Stomach smooth muscle (tissue), 2 donors: ENCODE measurements at regions not wholly inside any gene's neighbourhood (a gene's known extent, or its start where the extent isn't known, plus 50 kb on each side); places are given as distances from the start of the nearest gene placed in this dataset.
"Not testable (repeated sequence)": the region's sequence is repeated elsewhere in the genome, so short reads cannot be mapped to it uniquely, and the experiment has no call there.

Experiments used
- H3K27ac ChIP-seq: one replicate; pipeline ENCODE4 v1.7.0; 2013; ENCODE audit warnings: mild to moderate bottlenecking, low read length, inconsistent platforms
- H3K27me3 ChIP-seq, 2 donors: one replicate each; pipeline ENCODE4 v1.7.0; 2013; ENCODE audit warnings: low read length in 2 of 2; ENCODE audit not compliant: insufficient read depth in 2 of 2, control insufficient read depth in 1 of 2
- H3K36me3 ChIP-seq, 2 donors: one replicate each; pipeline ENCODE4 v1.7.0; 2013; ENCODE audit warnings: low read length in 2 of 2; ENCODE audit not compliant: control insufficient read depth in 2 of 2, insufficient read depth in 2 of 2
- H3K4me1 ChIP-seq: one replicate; pipeline ENCODE4 v1.7.0; 2013; ENCODE audit warnings: low read length; ENCODE audit not compliant: control insufficient read depth, insufficient read depth
- H3K4me3 ChIP-seq, 2 donors: one replicate each; pipeline ENCODE4 v1.7.0; 2013; ENCODE audit warnings: low read length in 2 of 2
- H3K9ac ChIP-seq, 2 donors: one replicate each; pipeline ENCODE4 v1.7.0; 2013; ENCODE audit warnings: low read length in 2 of 2, mild to moderate bottlenecking in 1 of 2
- H3K9me3 ChIP-seq, 2 donors: one replicate each; pipeline ENCODE4 v1.7.0; 2013; ENCODE audit warnings: low read length in 2 of 2; ENCODE audit not compliant: control insufficient read depth in 2 of 2
- donor health status: healthy.
- donor health status: Pancreatic carcinoma.

DNA sequence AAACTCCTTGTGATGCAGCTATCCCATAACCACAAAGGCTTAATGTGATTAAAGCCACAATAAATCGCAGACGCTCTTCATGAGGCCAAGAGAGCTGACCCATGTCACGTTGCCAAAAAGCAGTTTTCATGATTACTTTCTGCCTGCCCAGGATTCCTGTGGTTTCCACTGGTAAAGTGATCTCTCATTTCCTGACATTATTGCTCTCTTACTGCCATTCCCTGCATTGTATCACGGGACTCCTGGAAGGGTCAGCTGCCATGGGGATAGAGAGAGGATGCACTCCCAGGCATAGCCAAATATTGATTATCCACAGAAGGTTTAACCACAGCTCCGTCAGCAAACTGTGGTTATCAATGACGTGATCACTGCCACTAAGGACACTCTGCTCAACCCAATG is 103.8 kb upstream of the SLC1A3 start:
- Histone ChIP-seq H3K9ac (no peak overlapping the region), H3K9me3 (no peaks in the 10 kb centered on the region), H3K4me1 (peaks cover 3% of the 10 kb centered on the region), H3K36me3 (no peaks in the 10 kb centered on the region), H3K4me3 (no peak overlapping the region), H3K27ac (no peak overlapping the region), H3K27me3 (no peaks in the 10 kb centered on the region)

DNA sequence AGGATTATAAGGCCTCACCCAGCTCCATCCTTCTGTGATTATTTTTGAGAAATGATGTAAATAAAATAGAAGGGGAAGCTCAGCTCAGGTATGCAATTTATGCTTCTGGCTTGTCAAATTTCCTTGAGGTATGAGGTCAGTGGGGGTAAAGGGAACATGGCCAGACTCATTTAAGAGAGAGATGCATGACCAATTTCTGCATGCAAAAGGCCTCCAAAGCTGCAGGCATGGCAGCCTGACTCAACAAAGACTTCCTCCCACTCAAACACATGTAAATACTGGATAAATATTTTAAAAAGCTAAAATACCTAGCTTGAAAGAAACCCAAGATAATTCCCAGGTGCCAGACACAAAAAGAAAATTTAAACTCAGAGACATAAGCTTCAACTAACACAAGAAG is 101.4 kb upstream of the SLC1A3 start:
- Histone ChIP-seq H3K4me3 (no peak overlapping the region), H3K27me3 (no peaks in the 10 kb centered on the region), H3K9me3 (no peaks in the 10 kb centered on the region), H3K4me1 (peaks cover 3% of the 10 kb centered on the region), H3K36me3 (no peaks in the 10 kb centered on the region), H3K9ac (no peak overlapping the region), H3K27ac (peak overlapping the region; percentile 31)

GRCh38 chr5:36507332-36507952 is 99.0 kb upstream of the SLC1A3 start:
- Histone ChIP-seq H3K27me3 (no peaks in the 10 kb centered on the region), H3K9me3 (no peaks in the 10 kb centered on the region), H3K4me1 (peaks cover 3% of the 10 kb centered on the region), H3K4me3 (no peak overlapping the region), H3K36me3 (no peaks in the 10 kb centered on the region), H3K27ac (no peak overlapping the region), H3K9ac (no peak overlapping the region)

GRCh38 chr5:36508331-36508730 is 98.1 kb upstream of the SLC1A3 start:
- not testable (repeated sequence) for H3K9me3 ChIP-seq, H3K9ac ChIP-seq, H3K4me3 ChIP-seq, H3K4me1 ChIP-seq, H3K36me3 ChIP-seq, H3K27me3 ChIP-seq, H3K27ac ChIP-seq

- H3K4me1 ChIP-seq, H3K27me3 ChIP-seq, H3K9me3 ChIP-seq, H3K4me3 ChIP-seq, H3K27ac ChIP-seq, H3K9ac ChIP-seq, H3K36me3 ChIP-seq: not testable (repeated sequence)
Observed at GRCh38 chr5:36513647-36514046, 92.8 kb upstream of the SLC1A3 start.

- Histone ChIP-seq H3K9ac (no peak overlapping the region), H3K4me3 (no peak overlapping the region), H3K36me3 (no peaks in the 10 kb centered on the region), H3K27ac (no peak overlapping the region), H3K27me3 (no peaks in the 10 kb centered on the region), H3K9me3 (no peaks in the 10 kb centered on the region), H3K4me1 (peaks cover 5% of the 10 kb centered on the region)
Observed at GRCh38 chr5:36519881-36520280, 86.5 kb upstream of the SLC1A3 start.

DNA sequence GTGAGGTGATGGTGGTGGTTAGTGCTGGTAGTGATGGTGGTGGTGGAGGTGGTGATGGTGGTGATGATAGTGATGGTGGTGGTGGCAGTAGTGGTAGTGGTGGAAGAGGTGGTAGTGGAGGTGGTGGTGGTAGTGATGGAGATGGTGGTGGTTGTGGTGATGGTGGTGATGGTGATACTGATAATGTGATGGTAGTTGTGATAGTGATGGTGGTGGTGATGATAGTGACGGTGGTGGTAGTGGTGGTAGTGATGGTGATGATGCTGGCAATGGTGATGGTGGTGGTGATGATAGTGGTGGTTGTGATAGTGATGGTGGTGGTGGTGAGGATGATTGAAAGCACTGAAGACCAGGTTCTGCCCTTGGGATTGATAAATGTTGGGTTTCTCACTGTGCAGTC is 85.2 kb upstream of the SLC1A3 start:
- Histone ChIP-seq H3K27ac (no peak overlapping the region), H3K36me3 (no peaks in the 10 kb centered on the region), H3K27me3 (no peaks in the 10 kb centered on the region), H3K4me3 (no peak overlapping the region), H3K9ac (no peak overlapping the region), H3K4me1 (peaks cover 5% of the 10 kb centered on the region), H3K9me3 (no peaks in the 10 kb centered on the region)

- Histone ChIP-seq H3K27ac (no peak overlapping the region), H3K4me1 (peaks cover 5% of the 10 kb centered on the region), H3K36me3 (no peaks in the 10 kb centered on the region), H3K9me3 (no peaks in the 10 kb centered on the region), H3K27me3 (no peaks in the 10 kb centered on the region), H3K4me3 (no peak overlapping the region), H3K9ac (no peak overlapping the region)
Observed at GRCh38 chr5:36521838-36522745, 84.3 kb upstream of the SLC1A3 start.

- peaks cover 5% of the 10 kb centered on the region for H3K4me1 ChIP-seq
- H3K4me3 ChIP-seq, result no peak overlapping the region
- H3K9me3 ChIP-seq, result no peaks in the 10 kb centered on the region
- H3K27me3 ChIP-seq, result no peaks in the 10 kb centered on the region
- H3K9ac ChIP-seq, result no peak overlapping the region
- H3K36me3 ChIP-seq, result no peaks in the 10 kb centered on the region
- no peak overlapping the region for H3K27ac ChIP-seq
Observed at GRCh38 chr5:36522746-36523065, 83.7 kb upstream of the SLC1A3 start.

GRCh38 chr5:36523450-36523849 is 83.0 kb upstream of the SLC1A3 start:
- H3K27ac ChIP-seq, result no peak overlapping the region
- H3K4me3 ChIP-seq, result no peak overlapping the region
- no peaks in the 10 kb centered on the region for H3K36me3 ChIP-seq
- no peaks in the 10 kb centered on the region for H3K27me3 ChIP-seq
- no peaks in the 10 kb centered on the region for H3K9me3 ChIP-seq
- H3K4me1 ChIP-seq, result peaks cover 5% of the 10 kb centered on the region
- no peak overlapping the region for H3K9ac ChIP-seq

GRCh38 chr5:36523926-36524325 is 82.5 kb upstream of the SLC1A3 start:
- Histone ChIP-seq H3K4me1 (peaks cover 5% of the 10 kb centered on the region), H3K9ac (no peak overlapping the region), H3K27me3 (no peaks in the 10 kb centered on the region), H3K4me3 (no peak overlapping the region), H3K27ac (no peak overlapping the region), H3K9me3 (no peaks in the 10 kb centered on the region), H3K36me3 (no peaks in the 10 kb centered on the region)
